NCI-H69 (cell line): ENCODE measurements at regions not wholly inside any gene's neighbourhood (a gene's known extent, or its start where the extent isn't known, plus 50 kb on each side); places are given as distances from the start of the nearest gene placed in this dataset.
"Not testable (repeated sequence)": the region's sequence is repeated elsewhere in the genome, so short reads cannot be mapped to it uniquely, and the experiment has no call there.

Source experiments
- DNase-seq: peaks from one replicate; lab custom pipeline; 2025; lab: John Stamatoyannopoulos, UW

GRCh38 chr5:40347981-40348725, 331.6 kb upstream of the PTGER4 start:
- DNase-seq, result no peak

GRCh38 chr5:40346901-40347300, 332.8 kb upstream of the PTGER4 start:
- DNase-seq, result no peak

GRCh38 chr5:40338434-40338833, 341.3 kb upstream of the PTGER4 start:
- not testable (repeated sequence) for DNase-seq

- DNase-seq, result no peak
Observed at GRCh38 chr5:40334242-40334635, 345.5 kb upstream of the PTGER4 start.

- no peak for DNase-seq
Observed at GRCh38 chr5:40333459-40334241, 346.1 kb upstream of the PTGER4 start.

- no peak for DNase-seq
Observed at GRCh38 chr5:40332970-40333369, 346.7 kb upstream of the PTGER4 start.

- no peak for DNase-seq
Observed at GRCh38 chr5:40331616-40332015, 348.1 kb upstream of the PTGER4 start.

- no peak for DNase-seq
Observed at GRCh38 chr5:40321514-40321913, 358.2 kb upstream of the PTGER4 start.

- no peak for DNase-seq
Observed at GRCh38 chr5:40318395-40318794, 361.3 kb upstream of the PTGER4 start.

- no peak for DNase-seq
Observed at GRCh38 chr5:40317023-40317422, 362.7 kb upstream of the PTGER4 start.

- DNase-seq, result no peak
Observed at GRCh38 chr5:40315126-40315525, 364.6 kb upstream of the PTGER4 start.

- DNase-seq, result no peak
Observed at GRCh38 chr5:40314275-40314674, 365.4 kb upstream of the PTGER4 start.

- DNase-seq, result no peak
Observed at GRCh38 chr5:40312205-40312604, 367.5 kb upstream of the PTGER4 start.

GRCh38 chr5:40309851-40310250, 369.9 kb upstream of the PTGER4 start:
- no peak for DNase-seq

GRCh38 chr5:40308867-40309266, 370.8 kb upstream of the PTGER4 start:
- DNase-seq, result no peak

- no peak for DNase-seq
Observed at GRCh38 chr5:40307920-40308319, 371.8 kb upstream of the PTGER4 start.

GRCh38 chr5:40306869-40307487, 372.7 kb upstream of the PTGER4 start:
- no peak for DNase-seq

- DNase-seq, result no peak
Observed at GRCh38 chr5:40292006-40292405, 387.7 kb upstream of the PTGER4 start.

GRCh38 chr5:40291338-40291737, 388.4 kb upstream of the PTGER4 start:
- no peak for DNase-seq

- DNase-seq, result no peak
Observed at GRCh38 chr5:40288800-40289485, 390.8 kb upstream of the PTGER4 start.

- no peak for DNase-seq
Observed at GRCh38 chr5:40284863-40285262, 394.9 kb upstream of the PTGER4 start.

GRCh38 chr5:40278881-40279280, 400.8 kb upstream of the PTGER4 start:
- DNase-seq, result no peak
